Stomach (tissue), 4 donors: ENCODE measurements at regions not wholly inside any gene's neighbourhood (a gene's known extent, or its start where the extent isn't known, plus 50 kb on each side); places are given as distances from the start of the nearest gene placed in this dataset.

Experiments used
- CTCF ChIP-seq, 7 experiments: fragments of 450-650 bp in 4 of 7; fragments of 200-600 bp in 3 of 7; sonication (generic) in 3 of 7; IDR thresholded peaks; one replicate each; pipeline ENCODE4 v1.5.1; 2016 to 2019; ENCODE audit warnings: antibody characterized with exemption in 7 of 7, control low read depth in 2 of 7, mild to moderate bottlenecking in 1 of 7
- POLR2A ChIP-seq, 4 donors: fragments of 450-650 bp; IDR thresholded peaks; one replicate each; pipeline ENCODE4 v1.6.1; 2016; ENCODE audit warnings: antibody characterized with exemption in 4 of 4, control low read depth in 2 of 4, mild to moderate bottlenecking in 1 of 4, moderate library complexity in 1 of 4

GRCh38 chr3:181805703-181806102 is 94.0 kb downstream of the SOX2 start:
- TF ChIP-seq CTCF (IDR thresholded peaks at IDR 0.05) = no peak
- no peak for TF ChIP-seq POLR2A (IDR thresholded peaks at IDR 0.05)
